ENCODE measurements at regions not wholly inside any gene's neighbourhood (a gene's known extent, or its start where the extent isn't known, plus 50 kb on each side); places are given as distances from the start of the nearest gene placed in this dataset.

DNA sequence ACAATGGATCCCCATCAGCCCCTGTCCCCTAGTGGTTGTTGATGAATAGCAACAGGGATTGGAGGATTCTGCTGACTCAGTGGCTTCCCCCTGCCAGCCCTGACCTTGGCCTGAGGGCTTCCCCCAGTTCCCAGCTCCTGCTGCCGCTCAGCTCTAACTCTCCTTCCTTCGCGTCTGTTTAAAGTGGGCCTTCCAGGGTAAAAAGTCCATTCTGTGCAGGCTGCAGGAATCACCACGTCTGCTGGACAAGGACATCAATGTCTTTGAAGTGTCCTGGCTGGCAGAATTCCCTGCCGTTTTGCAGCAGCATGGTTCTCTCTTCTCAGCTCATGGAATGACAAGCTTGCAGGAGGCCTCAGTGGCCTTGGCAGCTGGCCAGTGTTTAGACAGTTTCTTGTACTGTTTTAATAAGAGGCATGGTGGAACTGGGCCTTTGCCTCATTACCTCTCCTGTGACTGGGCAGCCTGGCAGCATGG, 152.5 kb upstream of the STX18 start:
- no peak for DNase-seq (ENCODE audit: low read depth in 2 of 2)

DNA sequence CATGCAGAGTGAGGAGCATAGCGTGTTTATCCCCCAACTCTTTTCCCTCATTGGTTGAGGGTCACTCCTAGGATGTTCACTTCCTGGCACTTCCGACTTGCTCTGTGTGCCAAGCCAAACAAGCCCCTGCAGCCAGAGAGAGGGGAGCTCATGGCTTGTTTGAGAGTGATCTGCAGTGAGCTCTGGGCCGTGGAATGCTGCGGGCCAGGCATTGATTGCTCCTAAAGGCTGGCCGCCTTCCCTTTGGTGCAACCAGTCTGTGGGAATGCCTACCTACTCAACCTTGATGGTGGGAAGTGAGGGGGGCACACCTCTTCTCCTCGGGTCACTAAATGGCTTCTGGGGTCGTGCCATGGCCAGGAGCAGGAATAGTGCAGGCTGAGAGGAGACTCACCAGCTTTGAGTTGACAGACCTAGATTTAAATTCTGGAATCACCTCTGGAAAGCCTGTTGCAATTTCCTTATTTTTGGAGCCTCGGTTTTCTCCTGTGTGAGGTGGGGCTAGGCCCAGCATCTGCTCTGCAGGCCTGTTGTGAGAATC, 152.0 kb upstream of the STX18 start:
- no peak for DNase-seq (ENCODE audit: low read depth in 2 of 2)

DNA sequence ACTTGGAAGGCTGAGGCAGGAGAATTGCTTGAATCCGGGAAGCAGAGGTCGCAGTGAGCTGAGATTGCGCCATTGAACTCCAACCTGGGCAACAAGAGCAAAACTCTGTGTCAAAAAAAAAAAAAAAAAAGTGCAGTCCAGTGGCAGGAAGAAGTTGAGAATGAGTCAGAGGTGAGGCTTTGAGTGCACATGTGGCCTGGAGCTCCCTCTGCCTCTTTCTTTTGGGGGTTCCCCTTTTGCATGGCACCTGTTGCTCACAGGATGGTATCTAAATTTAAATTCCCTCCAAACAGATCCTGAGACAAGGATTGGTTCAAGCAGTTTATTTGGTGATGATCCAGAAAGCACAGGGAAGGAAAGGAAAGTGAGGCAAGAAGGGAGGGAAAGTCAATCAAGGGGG, 151.4 kb upstream of the STX18 start:
- no peak for DNase-seq (ENCODE audit: low read depth in 2 of 2)

DNA sequence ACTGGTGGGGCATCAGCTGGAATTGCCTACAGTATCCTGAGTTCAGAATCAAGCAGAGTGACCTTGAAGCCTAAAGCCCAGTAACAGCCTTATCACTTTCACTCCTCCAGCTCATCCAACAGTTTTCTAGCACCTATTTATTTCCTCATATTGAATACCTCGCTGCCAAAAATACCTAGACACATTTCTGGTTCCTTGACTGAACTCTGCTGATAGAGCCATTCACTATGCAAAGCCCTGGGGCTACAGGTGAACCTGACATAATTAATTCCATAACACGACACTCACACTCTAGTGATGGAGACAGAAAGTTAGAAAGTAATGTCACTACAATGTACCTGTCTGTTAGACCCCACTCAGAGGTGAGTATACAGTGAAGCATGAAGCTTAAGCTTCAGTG, 149.0 kb upstream of the STX18 start:
- no peak for DNase-seq (ENCODE audit: low read depth in 2 of 2)

DNA sequence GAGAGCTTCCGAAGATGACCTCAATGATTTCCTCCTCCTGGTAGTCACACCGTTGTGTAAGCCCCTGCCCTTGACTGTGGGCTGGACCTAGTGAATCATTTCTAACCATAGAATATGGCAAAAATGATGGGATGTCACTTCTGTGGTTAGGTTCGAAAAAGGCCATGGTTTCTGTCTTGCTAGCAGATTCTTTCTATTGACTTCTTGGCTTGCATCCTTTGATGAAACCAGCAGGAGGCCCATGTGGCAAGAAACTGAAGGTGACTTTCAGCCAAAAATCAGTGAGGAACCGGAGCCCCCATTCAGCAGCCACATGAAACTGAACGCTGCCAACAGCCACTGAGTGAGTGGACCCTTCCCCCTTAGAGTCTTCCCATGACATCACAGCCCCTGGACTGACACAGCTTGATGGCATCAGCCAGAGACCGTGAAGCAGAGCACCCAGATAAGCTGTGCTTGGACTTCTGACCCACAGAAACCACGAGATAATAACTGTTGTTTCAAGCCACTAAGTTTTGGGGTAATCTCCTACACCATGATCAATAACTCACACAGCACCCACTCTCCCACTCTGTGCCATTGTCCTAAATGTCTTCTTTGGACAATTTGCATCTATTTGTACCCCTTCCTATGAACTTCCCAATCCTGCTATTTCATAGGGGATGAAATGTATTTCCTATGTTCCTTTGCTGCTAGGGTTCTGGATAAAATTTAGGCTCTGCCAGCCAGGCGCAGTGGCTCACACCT, 148.0 kb upstream of the STX18 start:
- DNase-seq (ENCODE audit: low read depth in 2 of 2) = no peak

DNA sequence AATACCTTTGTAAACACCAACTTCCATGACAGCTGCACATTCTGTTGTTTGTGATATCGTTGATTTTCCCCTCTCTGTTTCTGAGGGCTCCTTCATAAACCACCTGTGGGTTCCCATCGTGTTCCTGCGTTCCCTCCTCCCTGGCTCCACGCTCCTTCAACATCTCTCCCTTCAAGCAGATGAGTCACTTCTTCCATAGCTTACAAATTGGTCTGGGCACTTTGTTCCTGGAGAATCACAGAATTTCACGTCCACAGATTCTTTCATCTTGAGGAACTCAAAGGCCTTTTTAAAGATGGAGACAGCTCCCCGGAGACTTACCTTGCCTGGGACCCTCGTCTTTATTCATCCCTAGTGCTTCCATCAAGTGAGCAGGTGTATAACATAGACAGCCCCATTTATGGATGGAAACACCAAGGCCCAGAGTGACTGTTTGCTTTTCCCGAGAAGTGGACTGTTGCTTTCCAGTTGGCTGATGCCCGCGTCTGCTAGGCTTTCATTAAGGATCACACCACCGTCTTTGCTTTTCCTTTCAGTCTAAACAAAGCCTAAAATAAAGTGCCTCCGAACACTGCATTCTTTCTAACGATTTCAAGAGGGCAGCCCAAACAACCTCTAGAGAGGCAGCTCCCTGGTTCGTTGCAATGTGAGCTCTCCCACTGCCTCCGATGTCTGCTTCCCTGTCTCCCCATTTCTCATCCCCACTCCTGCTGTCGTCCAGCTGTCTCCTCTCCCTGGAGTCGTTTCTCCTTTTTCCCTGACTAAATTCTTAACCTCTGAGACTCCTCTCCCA, 146.3 kb upstream of the STX18 start:
- DNase-seq (ENCODE audit: low read depth in 2 of 2) = no peak

DNA sequence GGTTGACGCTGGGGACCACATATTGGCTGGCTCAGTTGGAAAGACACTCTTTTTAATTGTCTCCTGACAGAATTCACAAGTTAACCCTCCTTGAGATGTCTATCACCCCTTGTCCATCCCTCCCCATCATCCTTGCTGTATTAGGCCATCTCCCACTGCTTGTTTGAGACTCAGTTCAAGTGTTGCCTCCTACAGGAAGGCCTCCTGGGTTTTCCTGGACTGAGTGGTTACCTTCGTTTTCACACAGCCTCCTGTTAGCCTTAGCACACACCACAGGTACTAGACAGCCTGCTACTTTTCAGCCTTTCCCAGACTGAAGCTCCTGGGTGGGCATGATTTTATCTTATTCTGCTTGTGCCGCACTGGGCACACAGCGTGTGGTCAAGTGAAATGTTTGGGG, 145.3 kb upstream of the STX18 start:
- no peak for DNase-seq (ENCODE audit: low read depth in 2 of 2)

DNA sequence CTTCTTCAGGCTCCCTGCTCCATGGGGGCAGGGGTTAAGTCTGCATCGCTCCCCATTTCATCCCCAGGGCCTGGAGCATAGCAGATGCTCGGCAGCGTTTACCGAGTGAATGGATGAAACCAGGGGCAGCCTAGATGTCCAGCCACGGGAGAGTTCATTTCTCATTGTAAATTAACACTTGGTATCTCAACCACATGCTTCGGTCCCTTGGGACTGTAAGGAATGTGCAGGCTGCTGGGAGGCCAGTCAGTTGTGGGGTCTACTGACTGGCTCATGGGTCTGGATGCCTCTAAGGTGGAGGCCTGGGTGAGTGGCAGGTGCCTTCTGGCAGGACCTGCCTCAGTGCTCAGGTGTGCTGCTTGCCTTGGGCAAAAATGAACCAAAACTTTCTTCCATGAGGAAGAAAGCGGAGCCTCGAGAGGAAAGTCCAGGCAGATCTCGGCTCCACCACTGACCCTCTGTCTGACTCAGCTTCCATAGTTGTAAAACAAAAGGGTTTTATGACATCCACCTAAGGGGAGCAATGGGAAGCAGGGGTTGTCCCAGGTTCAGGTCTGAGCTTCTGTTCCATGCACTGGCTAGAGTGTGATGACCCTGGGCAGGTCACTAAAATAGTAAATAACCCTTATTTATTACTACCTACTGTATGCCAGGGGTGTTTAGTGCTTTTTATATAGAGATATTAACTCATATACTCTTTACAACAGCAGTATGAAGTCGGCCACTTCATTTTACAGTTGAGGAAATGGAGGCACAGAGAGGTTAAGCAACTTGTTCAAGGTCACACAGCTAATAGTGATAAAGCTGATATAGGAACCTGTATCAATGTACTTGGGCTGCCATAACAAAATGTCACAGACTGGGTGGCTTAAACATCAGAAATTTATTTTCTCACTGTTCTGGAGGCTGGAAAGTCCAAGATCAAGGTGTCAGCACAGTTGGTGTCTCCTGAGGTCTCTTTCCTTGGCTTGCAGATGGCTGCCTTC, 144.3 kb upstream of the STX18 start:
- no peak for DNase-seq (ENCODE audit: low read depth in 2 of 2)

DNA sequence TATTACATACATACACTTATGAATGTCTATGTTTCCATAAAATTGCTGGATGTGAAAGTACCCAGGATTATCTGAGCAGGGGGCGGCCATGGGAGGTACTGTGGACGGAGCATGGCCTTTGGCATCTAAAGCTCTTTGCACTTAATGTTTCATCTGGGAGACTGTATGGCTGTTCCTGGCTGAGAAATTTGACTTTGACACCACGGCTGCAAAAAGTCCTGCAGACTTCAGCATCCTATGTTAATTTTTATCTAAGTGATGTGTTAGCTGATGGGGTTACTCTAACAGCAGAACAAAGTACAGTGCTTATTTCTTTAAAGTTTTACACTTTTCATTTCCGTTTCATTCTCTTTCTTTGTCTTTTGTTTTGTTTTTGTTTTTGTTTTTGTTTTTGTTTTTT, 139.8 kb upstream of the STX18 start:
- DNase-seq (ENCODE audit: low read depth in 2 of 2) = no peak

DNA sequence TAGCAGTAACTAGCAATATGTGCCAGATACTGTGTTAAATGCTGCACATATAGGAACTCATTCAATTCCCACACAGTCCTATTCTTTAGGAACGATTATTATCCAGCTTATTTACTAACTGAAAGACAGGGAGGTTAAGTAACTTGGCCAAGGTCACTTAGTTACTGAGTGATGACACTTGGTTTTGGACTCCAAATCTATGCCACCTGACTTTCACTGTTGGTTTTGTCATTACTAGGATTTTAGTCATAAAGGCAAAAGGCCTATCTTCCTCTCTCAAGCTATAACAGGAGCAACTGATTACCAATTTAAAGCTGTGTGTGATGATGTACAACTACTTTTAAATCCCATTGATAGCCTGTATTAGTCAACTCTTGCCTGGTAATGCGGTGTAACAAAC, 138.9 kb upstream of the STX18 start:
- no peak for DNase-seq (ENCODE audit: low read depth in 2 of 2)

DNA sequence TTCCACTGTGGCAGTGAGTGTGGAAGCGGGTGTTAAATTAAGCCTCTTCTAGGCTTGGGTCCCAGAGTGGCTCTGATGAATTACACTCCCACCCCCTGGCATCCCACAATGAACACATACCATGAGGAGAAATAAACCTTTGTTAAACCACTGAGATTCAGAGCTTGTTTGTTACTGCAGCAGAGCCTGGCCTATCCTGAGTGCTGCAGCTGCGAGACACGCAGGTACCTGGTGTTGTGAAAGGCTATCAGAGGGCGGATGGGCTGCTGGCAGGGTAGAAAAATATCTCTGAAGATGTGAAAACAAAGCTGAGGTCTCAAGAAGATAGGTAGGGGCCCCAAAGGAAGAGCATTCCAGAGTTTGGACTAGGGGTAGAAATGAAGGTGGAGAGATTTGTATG, 138.4 kb upstream of the STX18 start:
- no peak for DNase-seq (ENCODE audit: low read depth in 2 of 2)

DNA sequence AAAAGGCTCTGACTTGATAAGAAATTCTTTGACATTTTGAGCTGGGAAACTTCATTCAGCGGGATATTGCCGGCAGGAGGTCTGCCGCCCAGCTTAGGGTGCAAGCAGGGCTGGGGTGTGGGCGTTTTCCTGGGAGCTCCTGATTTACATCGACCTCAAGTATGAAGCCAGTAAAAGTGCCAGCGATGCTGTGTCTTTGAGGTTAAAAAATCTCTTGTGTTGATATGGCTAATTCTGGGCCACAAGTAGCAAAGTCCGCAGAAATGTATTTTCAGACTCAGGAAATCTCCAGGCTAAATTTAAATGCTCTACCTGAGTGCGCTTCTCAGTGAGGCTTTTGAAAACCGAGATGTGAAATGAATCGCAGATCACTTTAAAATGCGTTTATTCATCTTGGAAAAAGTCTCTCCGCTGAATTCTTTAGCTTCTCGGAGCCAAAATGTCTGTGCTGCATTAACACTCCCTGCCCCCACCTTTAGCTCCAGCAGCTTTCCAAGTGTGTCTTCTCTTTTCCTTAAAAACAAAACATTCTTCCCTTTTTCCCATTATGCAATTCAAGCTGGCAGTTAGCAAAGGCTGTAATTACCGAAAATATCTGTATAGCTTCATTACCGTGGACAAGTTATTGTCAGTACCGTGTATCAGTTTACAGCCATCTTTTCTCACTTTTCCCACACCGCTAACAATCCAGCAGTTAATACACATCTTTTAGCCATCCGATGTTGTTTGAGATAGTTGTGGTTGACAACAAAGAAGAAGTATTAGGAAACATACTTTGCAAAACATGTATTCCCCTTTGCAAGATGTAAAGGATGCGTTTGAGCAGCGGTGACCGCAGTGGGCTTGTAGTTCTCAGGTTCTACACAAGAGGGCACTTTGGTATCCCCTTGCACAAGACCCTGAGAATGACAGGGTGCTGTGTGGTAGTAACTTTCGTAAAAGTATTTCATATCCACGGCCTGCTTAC, 136.0 kb upstream of the STX18 start:
- no peak for DNase-seq (ENCODE audit: low read depth in 2 of 2)

DNA sequence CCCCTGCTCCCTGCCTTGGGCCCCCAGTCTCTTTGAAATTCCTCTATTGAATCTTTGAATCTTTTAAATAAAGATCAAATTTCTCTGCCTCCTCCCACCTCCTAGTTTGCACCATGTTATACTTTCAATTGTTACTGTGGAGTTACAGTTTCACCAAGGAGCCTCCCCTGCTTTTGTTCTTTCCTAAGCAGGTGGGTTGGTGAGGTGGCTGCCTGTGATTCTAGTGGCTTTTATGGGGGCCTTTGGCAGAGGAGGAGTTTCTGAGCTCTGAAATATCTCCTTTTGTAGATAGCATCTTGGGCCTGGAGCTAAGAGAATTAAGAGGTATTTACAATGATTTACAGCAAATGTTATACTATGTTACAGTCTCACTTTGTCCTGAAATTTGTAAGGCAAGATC, 133.8 kb upstream of the STX18 start:
- DNase-seq (ENCODE audit: low read depth in 2 of 2) = no peak

DNA sequence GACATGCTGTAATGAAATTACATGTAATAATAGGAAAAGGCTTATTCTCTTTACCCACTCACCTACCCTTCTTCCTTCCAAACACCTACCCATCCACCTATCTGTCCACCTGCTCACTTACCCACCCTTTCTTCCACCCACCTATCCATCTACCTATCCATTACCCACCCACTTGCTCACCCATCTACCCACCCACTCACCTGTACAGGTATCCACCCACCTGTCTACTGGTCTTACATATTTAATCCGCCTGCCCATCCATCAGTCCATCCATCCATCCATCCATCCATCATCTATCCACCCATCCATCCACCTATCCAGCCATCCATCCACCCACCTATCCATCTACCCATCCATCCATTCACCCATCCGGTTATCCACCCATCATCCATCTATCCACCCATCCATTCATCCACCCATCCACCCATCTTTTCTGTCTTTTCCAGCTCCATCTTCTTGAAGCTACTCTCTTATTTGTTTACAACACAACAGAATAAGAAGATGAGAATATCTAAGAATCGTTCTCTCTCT, 133.3 kb upstream of the STX18 start:
- no peak for DNase-seq (ENCODE audit: low read depth in 2 of 2)

DNA sequence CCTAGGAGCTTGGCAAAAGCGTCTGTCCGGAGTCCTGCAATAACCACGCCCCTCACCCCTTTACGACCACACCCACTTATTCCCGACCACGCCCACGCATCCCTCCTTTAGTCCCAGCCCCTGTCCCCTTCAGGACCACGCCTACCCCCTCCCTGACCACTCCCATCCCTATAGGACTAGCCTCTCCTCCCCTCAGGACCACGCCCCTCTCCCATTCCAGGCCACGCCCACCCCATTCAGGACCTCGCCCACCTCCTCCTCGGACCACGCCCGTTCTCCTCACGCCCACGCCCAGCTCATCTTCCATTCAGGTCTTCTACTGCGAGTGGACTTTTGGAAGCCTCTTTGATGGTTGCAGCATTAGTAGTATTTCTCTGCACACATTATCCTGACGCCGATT, 131.2 kb upstream of the STX18 start:
- DNase-seq (ENCODE audit: low read depth in 2 of 2) = no peak

DNA sequence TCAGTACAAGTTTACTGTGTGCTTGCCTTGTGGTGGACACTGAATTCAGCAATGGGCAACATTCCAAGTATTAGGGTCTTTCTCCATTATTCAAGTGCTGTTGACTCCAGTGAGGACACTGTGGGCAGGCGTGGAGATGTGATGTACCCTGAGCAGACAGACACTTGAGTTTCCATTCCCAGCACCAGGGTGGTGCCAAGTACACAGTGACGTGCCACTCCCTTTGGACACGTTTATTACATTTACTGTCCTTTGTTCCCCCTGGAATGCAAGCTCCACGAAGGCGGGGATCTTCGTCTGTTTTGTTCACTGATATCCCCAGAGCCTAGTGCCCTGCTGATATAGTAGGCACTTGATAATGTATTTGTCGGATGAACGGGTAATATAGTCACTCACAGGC, 130.6 kb upstream of the STX18 start:
- no peak for DNase-seq (ENCODE audit: low read depth in 2 of 2)

DNA sequence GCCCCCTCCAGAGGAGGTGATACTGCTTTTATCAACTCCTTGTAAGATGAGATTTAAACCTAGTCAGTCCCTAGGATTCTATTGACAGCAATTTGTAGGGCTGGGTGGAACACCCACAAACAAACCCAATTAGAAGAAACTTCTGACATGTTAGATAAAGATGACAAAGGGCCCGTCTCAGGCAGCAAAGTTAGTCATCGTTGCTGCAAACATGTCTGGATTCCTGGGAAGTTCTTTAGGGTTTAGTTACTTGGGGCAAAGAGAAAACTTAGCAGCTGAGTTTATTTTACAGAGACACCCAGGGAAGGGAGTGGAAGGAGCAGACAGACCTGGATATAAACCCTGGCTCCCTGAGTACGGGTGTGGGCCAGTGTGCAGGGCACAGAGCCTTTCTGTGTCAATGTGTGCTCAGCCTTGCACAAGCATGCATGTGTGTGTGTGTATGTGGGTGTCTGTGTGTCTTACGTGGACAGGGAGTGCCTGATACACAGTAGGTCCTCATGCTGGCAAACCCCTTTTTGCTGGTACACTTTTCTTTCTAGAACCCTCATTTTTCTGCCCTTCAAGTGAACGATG, 130.0 kb upstream of the STX18 start:
- DNase-seq (ENCODE audit: low read depth in 2 of 2) = no peak

DNA sequence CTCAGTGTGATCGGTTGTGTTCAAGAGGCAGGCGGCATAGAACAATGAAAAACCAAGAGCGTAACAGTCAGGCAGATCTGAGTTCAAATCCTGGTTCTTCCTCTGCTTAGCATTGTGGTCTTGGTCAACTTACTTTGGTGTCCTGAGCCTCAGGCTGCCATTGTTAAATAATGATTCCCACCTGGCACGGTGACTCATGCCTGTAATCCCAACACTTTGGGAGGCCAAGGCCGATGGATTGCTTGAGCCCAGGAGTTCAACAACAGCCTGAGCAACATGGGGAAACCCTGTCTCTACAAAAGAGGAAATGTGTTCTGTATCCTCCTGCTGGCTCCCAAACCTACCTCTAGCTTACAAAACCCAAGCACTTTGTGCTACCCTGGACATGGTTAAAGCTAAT, 129.0 kb upstream of the STX18 start:
- no peak for DNase-seq (ENCODE audit: low read depth in 2 of 2)

DNA sequence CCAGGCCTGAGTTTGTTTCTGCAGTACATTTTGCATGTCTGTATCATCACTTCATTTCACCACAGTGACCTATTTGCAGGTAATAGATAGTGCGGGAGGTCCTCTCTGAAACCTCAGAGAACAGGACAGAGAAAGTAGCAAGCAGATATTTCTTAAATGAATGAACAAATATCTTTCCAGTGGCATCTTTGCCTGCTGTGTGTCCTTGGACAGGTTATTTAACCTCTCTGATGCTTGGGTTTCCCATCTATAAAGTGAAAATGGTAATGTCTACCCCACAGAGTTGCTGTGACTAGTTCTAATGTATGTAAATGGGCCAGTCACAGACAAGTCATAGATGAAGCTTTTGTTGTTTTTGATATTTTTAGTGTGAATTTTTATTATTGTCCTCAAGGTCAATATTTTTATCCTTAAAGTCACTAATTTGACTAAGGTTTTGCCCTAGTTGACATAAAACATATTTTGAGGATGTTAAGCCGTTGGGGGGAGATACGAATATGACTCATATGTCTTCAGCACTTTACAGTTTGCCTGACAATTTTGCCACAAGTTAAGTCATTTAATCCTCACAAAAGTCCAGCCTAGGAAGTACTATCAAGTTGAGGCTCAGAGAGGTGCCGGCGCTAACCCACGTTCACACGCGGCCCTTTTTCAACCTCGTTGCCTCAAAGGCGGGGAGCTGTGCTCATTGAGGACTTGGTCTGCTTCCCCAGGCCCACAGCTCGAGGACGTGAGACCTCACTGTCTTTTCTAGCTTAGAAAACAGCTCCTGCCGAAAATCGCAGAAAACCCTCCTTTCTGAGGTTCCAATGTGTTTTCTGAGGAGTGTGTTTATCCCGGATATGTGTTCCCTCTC, 126.7 kb upstream of the STX18 start:
- DNase-seq (ENCODE audit: low read depth in 2 of 2) = no peak

All from activated CD4-positive, alpha-beta T cell treated with anti-CD3 and anti-CD28 coated beads for 24 hours (primary cell).